ENCODE measurements at regions not wholly inside any gene's neighbourhood (a gene's known extent, or its start where the extent isn't known, plus 50 kb on each side); places are given as distances from the start of the nearest gene placed in this dataset.

DNA sequence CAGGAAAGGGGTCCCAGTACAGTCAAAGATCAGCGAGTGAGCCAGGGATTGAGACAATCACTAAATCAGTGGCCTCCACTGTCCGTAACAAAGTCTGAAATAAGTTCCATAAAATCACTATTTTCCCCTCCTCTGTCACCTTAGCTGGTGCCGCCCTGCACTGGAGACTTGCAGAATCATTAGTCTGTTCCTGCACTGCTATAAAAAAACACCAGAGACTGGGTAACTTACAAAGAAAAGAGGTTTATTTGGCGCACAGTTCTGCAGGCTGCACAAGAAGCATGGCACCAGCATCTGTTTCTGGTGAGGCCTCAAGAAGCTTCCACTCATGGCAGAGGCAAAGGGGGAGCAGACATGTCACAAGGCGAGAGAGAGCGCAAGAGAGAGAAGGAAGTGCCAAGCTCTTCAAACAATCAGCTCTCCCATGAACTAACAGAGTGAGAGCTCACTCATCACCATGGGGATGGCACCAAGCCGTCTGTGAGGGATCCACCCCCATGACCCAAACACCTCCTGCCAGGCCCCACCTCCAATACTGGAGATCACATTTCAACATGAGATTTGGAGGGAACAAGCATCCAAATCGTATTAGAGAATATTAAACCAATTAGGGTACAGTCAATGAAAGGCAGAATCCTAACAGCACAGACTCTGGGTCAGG is 129.8 kb upstream of the TIAM1 start:
- no peak for TF ChIP-seq CTCF (IDR thresholded peaks at IDR 0.05; ENCODE audit: poor library complexity, severe bottlenecking)
- no peak for TF ChIP-seq EZH2 (IDR thresholded peaks at IDR 0.05; ENCODE audit: borderline replicate concordance, insufficient read depth, low read length, poor library complexity, severe bottlenecking)

All from neural cell (in vitro differentiated cells).